GM12878 (cell line): ENCODE measurements at regions not wholly inside any gene's neighbourhood (a gene's known extent, or its start where the extent isn't known, plus 50 kb on each side); places are given as distances from the start of the nearest gene placed in this dataset.

Experiments
- ATAC-seq: fragments of 200-7000 bp; cut with Tn5 transposase; 3 replicates; pipeline ENCODE4 v1.9.1; 2020; ENCODE audit warnings: mild to moderate bottlenecking, moderate library complexity
- BruUV-seq: library from RNA; stranded (reverse); fragments of 400-500 nt; replicated peaks from 2 replicates; lab custom pipeline; 2021; lab: Mats Ljungman, UMichigan
- CTCF ChIA-PET: fragments of 300-600 bp; sonication (Branson Sonifier 250); formaldehyde crosslinking; extraction: SDS; loops from one replicate; lab custom pipeline; 2021; ENCODE audit warnings: inconsistent platforms; lab: Yijun Ruan, JAX
- POLR2A ChIA-PET: fragments of 350-600 bp; formaldehyde crosslinking; extraction: SDS; loops from one replicate; lab custom pipeline; 2021; ENCODE audit warnings: inconsistent platforms; lab: Charles Lee
- RAD21 ChIA-PET: fragments of 300-600 bp; sonication (Branson Sonifier 250); formaldehyde crosslinking; loops from one replicate; lab custom pipeline; 2023; ENCODE audit warnings: antibody characterized with exemption; ENCODE audit not compliant: unreplicated experiment; lab: Charles Lee
- SMC1A ChIA-PET: fragments of 300-600 bp; sonication (Branson Sonifier 250); formaldehyde crosslinking; loops from one replicate; lab custom pipeline; 2023; ENCODE audit not compliant: unreplicated experiment, uncharacterized antibody; lab: Charles Lee
- DNase-seq: peaks from one replicate; pipeline ENCODE4 v3.0.0-alpha.2; 2011; ENCODE audit warnings: low read depth, low spot score
- FAIRE-seq: peaks from 3 replicates; lab custom pipeline; 2011; peaks lifted over from hg19 to GRCh38; lab: Jason Lieb, UNC
- H2AFZ ChIP-seq: 2 replicates; pipeline ENCODE4 v1.6.0; 2011; ENCODE audit warnings: low read depth, low read length, control low read depth; ENCODE audit not compliant: control insufficient read depth
- H3K27ac ChIP-seq: 2 replicates; pipeline ENCODE4 v1.5.1; 2011; ENCODE audit warnings: control low read depth; ENCODE audit not compliant: control insufficient read depth, insufficient read depth
- H3K27me3 ChIP-seq, 2 experiments: replicated peaks in 1 of 2; 2 replicates each; pipeline versions ENCODE4 v1.6.0 to v1.6.1; 2011; ENCODE audit warnings: low read length in 1 of 2; ENCODE audit not compliant: control insufficient read depth in 2 of 2, insufficient read depth in 2 of 2
- H3K36me3 ChIP-seq, 2 experiments: 2 replicates each; pipeline ENCODE4 v1.5.1; 2011; ENCODE audit warnings: low read length in 1 of 2; ENCODE audit not compliant: control insufficient read depth in 2 of 2, insufficient read depth in 2 of 2
- H3K4me1 ChIP-seq: 2 replicates; pipeline ENCODE4 v1.6.1; 2011; ENCODE audit warnings: mild to moderate bottlenecking, low read length, moderate library complexity, mixed read lengths; ENCODE audit not compliant: control insufficient read depth, insufficient read depth
- H3K4me2 ChIP-seq: 2 replicates; pipeline ENCODE4 v1.6.0; 2011; ENCODE audit warnings: control low read depth; ENCODE audit not compliant: control insufficient read depth, insufficient read depth
- H3K4me3 ChIP-seq: fragments of 200-600 bp; sonication (generic); 2 replicates; pipeline ENCODE4 v1.5.1; 2016
- H3K79me2 ChIP-seq: 2 replicates; pipeline ENCODE4 v1.6.0; 2011; ENCODE audit warnings: low read length; ENCODE audit not compliant: control insufficient read depth, insufficient read depth
- H3K9ac ChIP-seq: 2 replicates; pipeline ENCODE4 v1.8.0; 2011; ENCODE audit warnings: low read length, control low read depth, mixed read lengths; ENCODE audit not compliant: control insufficient read depth, insufficient read depth
- H3K9me3 ChIP-seq: replicated peaks from 3 replicates; pipeline ENCODE4 v1.5.1; 2011; ENCODE audit warnings: mild to moderate bottlenecking, low read length; ENCODE audit not compliant: control insufficient read depth, insufficient read depth
- H4K20me1 ChIP-seq: 2 replicates; pipeline ENCODE4 v1.6.0; 2011; ENCODE audit not compliant: control insufficient read depth, insufficient read depth
- BCLAF1 ChIP-seq: fragments of 450-650 bp; IDR thresholded peaks from 2 replicates; pipeline ENCODE4 v1.6.1; 2017; ENCODE audit warnings: antibody characterized with exemption, mild to moderate bottlenecking, moderate library complexity
- BHLHE40 ChIP-seq, 2 experiments: fragments of 450-650 bp in 1 of 2; IDR thresholded peaks; 2 replicates each; pipeline ENCODE4 v1.6.1; 2011 to 2017; ENCODE audit warnings: low read depth in 2 of 2, borderline replicate concordance in 1 of 2, improper control_type of control experiment in 1 of 2, low read length in 1 of 2, mild to moderate bottlenecking in 1 of 2
- CEBPB ChIP-seq, 2 experiments: fragments of 150-350 bp in 1 of 2; IDR thresholded peaks; 2 replicates each; pipeline ENCODE4 v1.6.1; 2012 to 2014; ENCODE audit warnings: low read depth in 2 of 2, low read length in 2 of 2, borderline replicate concordance in 1 of 2, inconsistent platforms in 1 of 2
- DPF2 ChIP-seq: fragments of 450-650 bp; IDR thresholded peaks from 2 replicates; pipeline ENCODE4 v1.6.1; 2017; ENCODE audit warnings: mild to moderate bottlenecking
- EP300 ChIP-seq, 2 experiments: fragments of 150-350 bp in 1 of 2; IDR thresholded peaks; 2 replicates each; pipeline ENCODE4 v1.6.1; 2011 to 2012; ENCODE audit warnings: low read depth in 2 of 2, low read length in 2 of 2, borderline replicate concordance in 1 of 2, improper control_type of control experiment in 1 of 2, inconsistent platforms in 1 of 2; ENCODE audit not compliant: control insufficient read depth in 1 of 2
- NKRF ChIP-seq: fragments of 450-650 bp; conservative IDR thresholded peaks from 2 replicates; pipeline ENCODE4 v1.6.1; 2017; ENCODE audit warnings: mild to moderate bottlenecking, moderate library complexity
- PKNOX1 ChIP-seq: fragments of 450-650 bp; IDR thresholded peaks from 2 replicates; pipeline ENCODE4 v1.6.1; 2016; ENCODE audit warnings: mild to moderate bottlenecking
- POLR2A ChIP-seq: IDR thresholded peaks from 2 replicates; pipeline ENCODE4 v1.6.1; 2011; ENCODE audit warnings: low read depth, mild to moderate bottlenecking, low read length
- SREBF2 ChIP-seq: IDR thresholded peaks from 2 replicates; pipeline ENCODE4 v1.6.1; 2012; ENCODE audit warnings: mild to moderate bottlenecking, low read length
- USF1 ChIP-seq: IDR thresholded peaks from 2 replicates; pipeline ENCODE4 v1.6.1; 2011; ENCODE audit warnings: borderline replicate concordance, low read depth, mild to moderate bottlenecking, moderate library complexity, mixed read lengths, low read length; ENCODE audit not compliant: insufficient read depth; ENCODE audit errors: extremely low read length
- ZBTB40 ChIP-seq: fragments of 450-650 bp; IDR thresholded peaks from 2 replicates; pipeline ENCODE4 v1.6.1; 2016; ENCODE audit warnings: mild to moderate bottlenecking, moderate library complexity, borderline replicate concordance
- ZNF384 ChIP-seq: IDR thresholded peaks from 2 replicates; pipeline ENCODE4 v1.6.1; 2012; ENCODE audit warnings: low read depth, mild to moderate bottlenecking, low read length, improper control_type of control experiment, borderline replicate concordance
- ZNF622 ChIP-seq: fragments of 450-650 bp; IDR thresholded peaks from 2 replicates; pipeline ENCODE4 v1.6.1; 2017; ENCODE audit warnings: mild to moderate bottlenecking, inconsistent platforms
- WGBS: methylation state at CpG from one replicate; pipeline ENCODE4 v1.1.6; 2016; ENCODE audit warnings: low lambda C conversion rate; ENCODE audit not compliant: insufficient replicate concordance, insufficient coverage; ENCODE audit errors: missing lambda C conversion rate; 5-methylcytosine and 5-hydroxymethylcytosine counted together
- in situ Hi-C: fragments of 300-500 bp; cut with MboI; formaldehyde crosslinking; loops from 9 replicates; pipeline ENCODE4 v1.14.3; 2018; ENCODE audit warnings: mixed read lengths
- intact Hi-C: fragments of 100-400 bp; cut with micrococcal nuclease; formaldehyde crosslinking; loops from one replicate; pipeline ENCODE4 v1.14.2; 2022; ENCODE audit not compliant: unreplicated experiment

GRCh38 chr21:35827004-35827403 lies 233.3 kb downstream of the SETD4 start:
- ChIA-PET POLR2A (no interaction called here), SMC1A (no interaction called here), CTCF (no interaction called here), RAD21 (no interaction called here)
- H4K20me1 ChIP-seq: no peaks in the 10 kb centered on the region
- H3K4me2 ChIP-seq: no peak overlapping the region
- no peak overlapping the region for H3K9ac ChIP-seq
- 0% methylated on average over 1 of the region's 1 CpG for WGBS
- H3K36me3 ChIP-seq: no peaks in the 10 kb centered on the region
- H2AFZ ChIP-seq: no peak overlapping the region
- in situ Hi-C loops (no loop called here), intact Hi-C loops (no loop called here)
- no TSS peak for BruUV-seq
- no peaks in the 10 kb centered on the region for H3K4me1 ChIP-seq
- no peak for ATAC-seq
- no peak for DNase-seq
- no peaks in the 10 kb centered on the region for H3K9me3 ChIP-seq
- no peaks in the 10 kb centered on the region for H3K27me3 ChIP-seq
- H3K79me2 ChIP-seq: no peaks in the 10 kb centered on the region
- no peak for FAIRE-seq
- H3K4me3 ChIP-seq: no peak overlapping the region
- no peak overlapping the region for H3K27ac ChIP-seq
- no peak for TF ChIP-seq BCLAF1
- no peak for TF ChIP-seq ZNF622
- TF ChIP-seq POLR2A: no peak
- TF ChIP-seq ZNF384: no peak
- no peak for TF ChIP-seq EP300 (IDR thresholded peaks at IDR 0.05; ENCODE audit: borderline replicate concordance in 1 of 2, control insufficient read depth in 1 of 2, low read depth in 2 of 2, low read length in 2 of 2)
- TF ChIP-seq CEBPB (IDR thresholded peaks at IDR 0.05; ENCODE audit: borderline replicate concordance in 1 of 2, low read depth in 2 of 2, low read length in 2 of 2): no peak
- no peak for TF ChIP-seq USF1
- no peak for TF ChIP-seq PKNOX1
- TF ChIP-seq BHLHE40 (IDR thresholded peaks at IDR 0.05; ENCODE audit: borderline replicate concordance in 1 of 2, low read depth in 2 of 2, low read length in 1 of 2): no peak
- TF ChIP-seq DPF2: no peak
- TF ChIP-seq ZBTB40: no peak
- TF ChIP-seq NKRF: no peak
- no peak for TF ChIP-seq SREBF2
